KOPT-K1 (cell line): ENCODE measurements at regions not wholly inside any gene's neighbourhood (a gene's known extent, or its start where the extent isn't known, plus 50 kb on each side); places are given as distances from the start of the nearest gene placed in this dataset.

Experiments used
- H3K27ac ChIP-seq: fragments of 200-600 bp; sonication (generic); 2 replicates; pipeline ENCODE4 v1.5.1; 2016; ENCODE audit warnings: antibody characterized with exemption, mild to moderate bottlenecking, low read depth, low read length; ENCODE audit not compliant: poor library complexity, severe bottlenecking
- H3K36me3 ChIP-seq: fragments of 200-600 bp; sonication (generic); 2 replicates; pipeline ENCODE4 v1.5.1; 2017; ENCODE audit warnings: antibody characterized with exemption, mild to moderate bottlenecking, low read length, moderate library complexity; ENCODE audit not compliant: insufficient read depth
- H3K9me3 ChIP-seq: fragments of 200-600 bp; sonication (generic); 2 replicates; pipeline ENCODE4 v1.5.1; 2017; ENCODE audit warnings: antibody characterized with exemption, low read length, mild to moderate bottlenecking; ENCODE audit not compliant: insufficient read depth, poor library complexity, severe bottlenecking

DNA sequence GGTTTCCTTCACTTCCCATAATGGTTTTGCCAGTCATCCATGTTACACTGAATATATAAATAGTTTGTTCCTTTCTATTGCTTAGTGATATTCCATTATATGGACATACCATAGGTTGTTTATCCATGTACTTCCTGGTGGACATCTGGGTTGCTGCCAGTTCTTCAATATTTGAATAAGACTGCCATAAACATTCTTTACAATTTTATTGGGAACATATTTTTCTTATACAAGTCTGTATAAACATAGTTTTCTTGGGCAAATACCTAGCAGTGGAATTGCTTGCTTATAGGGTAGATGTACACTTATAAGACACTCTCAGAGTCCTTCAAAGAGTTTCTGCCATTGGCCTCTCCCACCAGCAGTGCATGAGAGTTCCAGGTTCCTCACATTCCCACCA lies 231.4 kb downstream of the OPA1 start:
- Histone ChIP-seq H3K27ac (no peak overlapping the region), H3K9me3 (no peaks in the 10 kb centered on the region), H3K36me3 (no peaks in the 10 kb centered on the region)

DNA sequence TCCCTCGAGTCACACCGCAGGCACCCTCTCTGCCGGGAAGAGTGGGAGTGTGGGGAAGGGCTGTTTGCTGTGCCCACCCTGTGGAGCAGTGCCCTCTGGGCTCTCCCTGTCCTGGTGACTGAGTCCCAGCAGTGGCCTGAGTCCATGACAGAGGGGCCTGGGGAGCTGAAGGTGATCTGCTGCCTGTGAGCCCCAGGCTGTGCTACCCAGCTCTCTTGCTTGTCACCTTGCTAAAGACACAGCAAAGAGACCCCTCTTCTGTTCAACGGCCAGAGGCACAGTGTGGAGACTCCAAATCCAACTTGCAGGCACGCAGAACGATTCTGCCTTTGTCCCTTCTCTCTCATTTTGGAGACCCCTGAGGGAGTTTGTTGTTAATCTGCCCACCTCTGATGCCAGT lies 232.6 kb downstream of the OPA1 start:
- Histone ChIP-seq H3K9me3 (no peaks in the 10 kb centered on the region), H3K27ac (no peak overlapping the region), H3K36me3 (no peaks in the 10 kb centered on the region)

DNA sequence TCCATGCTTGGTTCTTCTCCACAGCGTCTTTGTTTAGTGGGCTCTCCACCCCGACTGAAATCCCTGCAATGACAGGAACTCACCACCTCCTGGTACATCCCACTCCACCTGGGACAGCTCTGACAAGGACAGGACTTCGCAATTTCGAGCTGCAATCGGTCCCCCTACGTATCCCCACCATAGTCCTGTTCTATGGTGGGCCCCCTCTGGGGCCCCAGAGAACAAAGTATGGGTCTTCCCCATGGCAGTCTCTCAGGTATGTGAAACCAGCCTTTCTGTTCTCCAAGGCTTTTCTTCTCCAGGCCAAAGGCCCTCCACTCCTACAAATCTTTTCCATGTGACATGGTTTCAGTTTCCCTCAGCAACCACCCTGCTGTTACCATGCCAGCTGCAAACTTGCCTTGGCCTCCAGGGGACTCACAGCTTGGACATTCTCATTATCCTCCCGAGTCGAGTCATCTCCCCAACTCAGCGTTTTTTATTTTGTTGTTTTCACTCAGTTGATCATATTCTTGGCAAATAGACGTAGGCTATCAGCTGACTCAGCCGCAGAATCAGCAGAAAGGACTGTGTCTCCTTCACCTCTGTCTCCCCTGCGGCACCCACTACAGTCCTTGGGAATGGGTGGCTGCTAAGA lies 233.3 kb downstream of the OPA1 start:
- Histone ChIP-seq H3K27ac (no peak overlapping the region), H3K9me3 (no peaks in the 10 kb centered on the region)

DNA sequence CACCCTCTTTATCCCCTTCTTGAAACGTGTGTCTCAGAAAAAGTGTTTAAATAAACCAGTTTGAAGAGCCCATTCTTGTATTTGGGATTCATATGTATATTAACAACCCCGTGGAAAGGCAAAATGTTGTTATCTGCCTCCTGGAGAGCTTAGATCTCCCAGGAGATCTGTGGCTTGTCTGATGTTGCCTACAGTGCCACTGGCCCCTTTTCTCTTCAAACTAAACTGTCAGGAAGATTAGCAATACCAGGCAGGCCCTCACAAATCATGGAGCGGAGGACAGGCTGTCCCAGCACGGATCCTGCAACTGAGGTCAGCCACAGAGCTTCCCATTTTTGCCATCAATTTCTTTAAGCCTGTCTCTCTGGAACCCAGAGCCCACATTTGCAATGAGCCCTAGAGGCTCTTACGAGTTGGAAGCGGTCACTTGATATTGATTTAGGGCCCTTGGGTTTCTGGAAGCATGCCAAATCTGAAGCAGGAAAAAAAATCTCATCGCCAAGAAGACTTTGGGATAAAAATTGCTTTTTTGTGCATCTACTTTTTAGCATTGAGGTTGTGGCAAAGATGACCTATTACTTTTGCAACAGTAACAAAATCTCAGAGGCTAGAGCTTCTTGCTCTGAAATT lies 234.1 kb downstream of the OPA1 start:
- Histone ChIP-seq H3K27ac (no peak overlapping the region), H3K36me3 (no peaks in the 10 kb centered on the region), H3K9me3 (no peaks in the 10 kb centered on the region)

More for the DNA sequence above, 233.3 kb downstream of the OPA1 start:
- no peaks in the 10 kb centered on the region for H3K36me3 ChIP-seq

DNA sequence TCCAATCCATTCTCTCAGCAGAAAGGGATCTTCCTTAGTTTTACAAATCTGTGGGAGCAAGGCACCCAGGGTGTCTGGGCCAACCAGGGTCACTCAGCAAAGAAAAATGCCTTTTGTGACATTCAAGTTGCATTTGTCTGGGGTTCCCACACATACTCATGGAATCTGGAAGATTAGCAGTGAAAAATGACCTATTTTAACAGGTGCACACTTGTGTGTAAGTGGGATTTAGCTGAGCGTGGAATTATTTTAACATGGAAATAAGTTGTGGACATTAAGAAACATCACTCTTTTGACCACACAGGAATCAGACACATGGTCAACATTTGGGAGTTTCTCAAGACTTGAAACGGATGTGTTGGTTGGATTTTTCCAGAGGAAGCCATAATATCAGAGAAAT lies 234.9 kb downstream of the OPA1 start:
- no peaks in the 10 kb centered on the region for H3K9me3 ChIP-seq
- no peak overlapping the region for H3K27ac ChIP-seq
- no peaks in the 10 kb centered on the region for H3K36me3 ChIP-seq

DNA sequence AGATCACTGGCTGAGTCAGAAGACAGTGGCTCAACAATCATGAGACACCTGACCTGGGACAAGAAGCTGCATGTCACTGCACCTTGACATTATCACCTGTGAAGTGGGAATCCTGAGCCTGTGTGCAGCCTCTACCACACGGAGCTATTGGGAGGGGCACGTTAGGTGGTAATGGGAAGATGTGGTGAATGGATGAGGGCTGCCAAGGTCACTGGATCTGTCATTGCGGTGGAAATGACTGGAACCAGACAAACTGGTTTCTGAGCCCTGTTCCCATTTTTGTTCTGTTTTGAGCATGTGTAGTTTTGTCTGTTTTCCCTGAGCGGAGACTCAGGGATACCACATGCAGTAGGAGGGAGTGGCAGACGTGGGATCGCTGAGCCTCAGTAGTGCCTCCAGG lies 235.5 kb downstream of the OPA1 start:
- Histone ChIP-seq H3K27ac (no peak overlapping the region), H3K9me3 (no peaks in the 10 kb centered on the region), H3K36me3 (no peaks in the 10 kb centered on the region)

DNA sequence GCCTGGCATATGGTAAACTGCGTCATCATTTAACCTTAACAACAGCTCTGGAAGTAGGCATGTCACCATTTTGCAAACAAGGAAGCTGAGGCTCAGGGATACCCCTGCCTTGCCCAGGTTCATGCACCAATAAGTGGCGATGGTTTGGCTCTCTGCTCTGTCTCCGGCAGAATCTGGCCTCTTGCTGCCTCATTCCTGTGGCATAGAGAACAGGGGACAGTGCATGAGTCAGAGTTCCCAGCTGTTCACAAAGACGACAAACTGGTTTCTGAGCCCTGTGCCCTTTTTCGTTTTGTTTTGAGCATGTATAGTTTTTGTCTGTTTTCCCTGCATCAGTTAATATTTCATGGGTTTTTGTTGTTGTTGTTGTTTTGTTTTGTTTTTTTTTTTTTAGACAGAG lies 236.8 kb downstream of the OPA1 start:
- no peak overlapping the region for H3K27ac ChIP-seq
- H3K36me3 ChIP-seq: no peaks in the 10 kb centered on the region
- no peaks in the 10 kb centered on the region for H3K9me3 ChIP-seq

DNA sequence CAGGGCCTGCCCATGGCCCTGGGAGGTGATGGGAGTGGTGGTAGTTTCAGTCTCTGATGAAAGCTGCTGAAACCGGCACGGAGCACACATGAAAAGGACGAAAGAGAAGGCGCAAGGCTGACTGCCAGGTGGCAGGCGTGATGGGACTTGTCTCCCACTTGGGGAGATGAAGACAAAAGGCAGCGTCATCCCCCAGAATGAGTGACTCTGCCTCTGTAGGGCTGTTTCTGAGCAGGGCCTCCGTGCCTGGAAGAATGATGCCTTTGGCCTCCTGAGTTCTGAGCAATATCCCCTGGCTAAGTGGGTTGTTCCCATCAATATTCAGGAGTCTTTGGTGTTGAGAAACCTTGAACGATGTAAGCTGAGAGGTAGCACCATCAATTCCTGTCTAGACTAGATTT lies 237.8 kb downstream of the OPA1 start:
- H3K9me3 ChIP-seq: no peaks in the 10 kb centered on the region
- no peak overlapping the region for H3K27ac ChIP-seq
- no peaks in the 10 kb centered on the region for H3K36me3 ChIP-seq

DNA sequence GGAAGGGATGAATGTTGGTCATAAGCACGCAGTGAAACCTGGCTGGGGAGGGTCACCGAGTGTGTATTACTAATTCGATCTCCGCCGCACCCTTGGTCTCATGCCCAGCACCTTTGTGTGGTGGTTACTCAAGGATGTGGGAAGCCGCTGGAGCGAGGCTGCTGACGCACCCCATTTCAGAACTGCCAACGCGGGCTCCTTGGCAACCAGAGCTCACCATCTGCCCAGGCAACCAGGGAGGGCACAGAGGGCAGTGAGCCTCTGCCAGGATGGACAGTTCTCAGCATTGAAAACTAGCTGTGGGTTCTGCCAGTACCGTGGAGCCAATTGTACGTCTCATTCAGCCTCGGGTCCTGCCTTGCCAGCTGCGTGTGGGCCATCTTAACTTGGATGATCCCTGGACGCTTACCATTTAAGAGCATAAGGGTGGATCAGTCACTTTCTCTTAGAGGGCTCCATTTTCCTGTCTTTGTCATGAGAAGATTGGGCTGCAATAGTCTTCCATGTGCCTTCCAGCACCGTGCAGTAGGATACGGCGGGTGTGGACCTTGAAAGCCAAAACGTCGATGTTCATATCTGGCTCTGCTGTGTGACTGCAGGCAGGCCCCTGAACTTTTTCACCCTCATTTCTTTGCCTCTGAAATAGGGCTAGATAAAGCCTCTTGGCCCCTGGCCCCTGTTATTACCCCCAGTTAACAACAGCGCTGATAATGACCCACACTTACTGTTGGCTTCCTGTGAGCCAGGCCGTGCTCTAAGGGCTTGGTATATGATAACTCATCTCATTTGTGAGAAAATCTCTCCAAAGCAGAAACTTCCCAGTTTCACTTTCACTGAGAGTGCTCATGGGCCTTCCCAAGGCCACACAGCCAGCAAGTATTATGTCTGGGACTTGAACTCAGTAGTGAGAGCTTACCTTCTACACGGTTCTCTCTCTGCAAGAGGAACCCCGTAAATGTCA lies 238.8 kb downstream of the OPA1 start:
- Histone ChIP-seq H3K9me3 (no peaks in the 10 kb centered on the region), H3K36me3 (no peaks in the 10 kb centered on the region), H3K27ac (no peak overlapping the region)

DNA sequence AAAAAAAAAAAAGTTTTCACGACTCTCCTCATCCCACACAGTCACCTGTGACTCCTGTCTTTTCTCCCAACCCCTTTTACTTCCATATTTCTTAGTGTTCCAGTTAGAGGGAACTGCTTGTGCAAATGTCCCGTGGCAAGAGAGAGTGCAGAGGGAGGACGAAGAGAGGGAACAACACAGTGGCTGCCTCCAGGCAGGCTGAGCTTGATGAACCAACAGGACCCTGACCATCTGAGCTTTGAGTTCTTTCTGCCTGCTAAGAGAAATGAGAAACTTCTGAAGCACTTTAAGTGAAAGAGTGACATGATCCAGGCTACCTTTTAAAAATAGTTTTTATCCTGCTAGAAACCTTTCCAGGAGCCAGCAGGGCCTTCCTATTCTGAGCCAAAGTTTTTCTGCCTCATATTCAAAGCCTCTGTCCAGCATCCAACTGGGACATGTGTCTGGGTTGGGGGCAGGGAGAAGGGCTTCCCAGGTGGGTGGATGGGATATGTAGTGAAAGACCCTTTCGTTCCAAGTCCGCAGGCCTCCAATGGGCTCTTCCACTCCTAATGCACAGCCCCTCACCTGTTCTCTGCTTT lies 239.9 kb downstream of the OPA1 start:
- no peaks in the 10 kb centered on the region for H3K36me3 ChIP-seq
- no peak overlapping the region for H3K27ac ChIP-seq
- H3K9me3 ChIP-seq: no peaks in the 10 kb centered on the region

DNA sequence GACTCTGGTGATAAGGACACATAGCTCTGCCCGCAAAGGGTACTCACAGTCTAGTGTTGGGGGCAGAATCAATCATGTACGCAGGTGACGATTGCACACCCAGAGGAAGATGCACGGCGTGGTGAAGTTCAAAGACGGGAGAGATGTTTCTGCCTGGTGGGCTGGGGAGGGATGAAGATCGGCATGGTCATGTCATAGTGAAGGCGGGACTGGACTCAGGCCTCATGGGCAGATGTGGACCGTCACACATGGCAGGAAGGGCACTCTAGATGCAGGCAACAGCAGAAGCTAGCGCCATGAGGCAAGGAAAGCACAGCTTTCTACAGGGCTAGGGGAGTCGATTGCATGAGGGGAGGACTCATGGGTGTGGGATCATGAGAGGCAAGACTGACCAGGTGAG lies 240.6 kb downstream of the OPA1 start:
- Histone ChIP-seq H3K9me3 (no peaks in the 10 kb centered on the region), H3K36me3 (no peaks in the 10 kb centered on the region), H3K27ac (no peak overlapping the region)

DNA sequence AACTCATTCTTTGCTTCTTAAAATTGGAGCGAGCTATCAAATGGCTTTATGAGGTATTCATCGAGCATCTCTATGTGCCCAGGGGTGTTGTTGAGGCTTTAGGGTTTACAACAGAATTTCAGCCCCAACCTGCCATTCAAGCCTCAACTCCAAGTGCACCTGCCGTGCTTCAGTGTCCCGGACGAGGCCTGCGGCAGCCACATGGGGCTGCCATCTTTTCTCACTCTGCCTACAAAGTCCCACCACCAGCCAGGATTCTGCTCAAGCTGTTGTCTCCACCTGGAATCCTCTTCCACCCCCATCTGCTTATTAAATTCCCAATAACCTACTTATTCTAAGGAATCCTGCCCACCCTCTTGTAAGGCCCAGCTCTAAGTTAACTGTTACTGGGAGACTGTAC lies 242.4 kb downstream of the OPA1 start:
- Histone ChIP-seq H3K36me3 (no peaks in the 10 kb centered on the region), H3K9me3 (no peaks in the 10 kb centered on the region), H3K27ac (no peak overlapping the region)

DNA sequence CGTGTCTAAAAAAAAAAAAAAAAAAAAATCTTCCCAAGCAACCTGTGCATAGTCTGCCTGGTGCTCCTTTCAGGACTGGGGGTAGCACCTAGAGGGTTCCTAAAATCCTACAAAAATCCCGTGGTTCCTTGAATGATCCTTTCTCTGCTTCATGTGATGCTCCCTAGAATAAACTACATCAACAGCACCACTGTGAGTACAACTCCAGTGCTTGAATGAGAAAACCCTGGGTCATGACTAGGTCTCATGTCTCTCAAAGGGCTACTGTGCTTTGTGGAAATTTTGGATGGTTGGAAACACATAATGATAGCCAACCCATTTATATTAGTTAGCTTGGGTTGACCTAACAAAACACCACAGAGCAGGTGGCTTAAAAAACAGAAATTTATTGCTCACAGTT lies 243.5 kb downstream of the OPA1 start:
- no peak overlapping the region for H3K27ac ChIP-seq
- H3K9me3 ChIP-seq: no peaks in the 10 kb centered on the region
- no peaks in the 10 kb centered on the region for H3K36me3 ChIP-seq

DNA sequence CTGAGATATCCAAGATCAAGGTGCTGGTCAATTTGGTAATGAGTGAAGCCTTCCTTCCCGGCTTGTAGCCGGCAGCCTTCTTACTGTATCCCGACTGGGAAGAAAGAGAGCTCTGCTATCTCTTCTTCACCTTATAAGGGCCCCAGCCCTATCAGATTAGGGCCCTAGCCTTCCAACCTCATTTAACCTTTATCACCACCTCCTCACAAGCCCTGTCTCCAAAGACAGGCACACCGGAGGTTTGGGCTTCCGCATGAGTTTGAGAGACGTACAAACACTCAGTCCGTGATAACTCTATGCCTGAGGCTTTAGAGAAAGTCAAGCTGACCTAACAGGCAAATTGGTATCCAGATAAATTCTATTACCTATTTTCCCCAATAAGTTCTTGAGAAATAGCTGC lies 243.9 kb downstream of the OPA1 start:
- Histone ChIP-seq H3K36me3 (no peaks in the 10 kb centered on the region), H3K27ac (no peak overlapping the region), H3K9me3 (no peaks in the 10 kb centered on the region)

DNA sequence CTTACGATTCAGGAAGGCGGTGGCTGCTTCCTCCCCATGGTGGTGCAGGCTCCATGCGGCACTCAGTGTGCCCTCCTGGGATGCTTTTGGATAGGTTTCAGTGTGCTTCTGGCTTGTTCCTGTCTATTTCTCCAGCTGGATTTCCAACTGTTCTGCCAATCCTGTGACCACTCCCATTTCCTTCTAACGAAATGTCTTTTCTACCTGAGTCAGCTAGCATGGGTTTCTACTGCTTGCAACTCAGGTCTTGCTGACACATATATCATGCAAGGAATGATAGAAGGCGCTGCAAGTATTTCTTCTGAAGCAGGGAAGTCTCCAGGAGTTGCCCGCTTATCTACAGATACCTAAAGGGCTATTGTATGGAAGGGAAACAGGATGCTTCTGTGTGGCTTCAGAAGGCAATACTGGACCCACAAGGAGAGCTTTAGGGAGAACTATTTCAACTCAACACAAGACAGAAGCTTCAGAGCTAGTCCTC lies 244.4 kb downstream of the OPA1 start:
- H3K27ac ChIP-seq: no peak overlapping the region
- H3K36me3 ChIP-seq: no peaks in the 10 kb centered on the region
- H3K9me3 ChIP-seq: no peaks in the 10 kb centered on the region
